ENCODE measurements at regions not wholly inside any gene's neighbourhood (a gene's known extent, or its start where the extent isn't known, plus 50 kb on each side); places are given as distances from the start of the nearest gene placed in this dataset.
"Not testable (repeated sequence)": the region's sequence is repeated elsewhere in the genome, so short reads cannot be mapped to it uniquely, and the experiment has no call there.

- DNase-seq = no peak
Observed at GRCh38 chr2:8134473-8134932, 547.4 kb upstream of the ID2 start.

DNA sequence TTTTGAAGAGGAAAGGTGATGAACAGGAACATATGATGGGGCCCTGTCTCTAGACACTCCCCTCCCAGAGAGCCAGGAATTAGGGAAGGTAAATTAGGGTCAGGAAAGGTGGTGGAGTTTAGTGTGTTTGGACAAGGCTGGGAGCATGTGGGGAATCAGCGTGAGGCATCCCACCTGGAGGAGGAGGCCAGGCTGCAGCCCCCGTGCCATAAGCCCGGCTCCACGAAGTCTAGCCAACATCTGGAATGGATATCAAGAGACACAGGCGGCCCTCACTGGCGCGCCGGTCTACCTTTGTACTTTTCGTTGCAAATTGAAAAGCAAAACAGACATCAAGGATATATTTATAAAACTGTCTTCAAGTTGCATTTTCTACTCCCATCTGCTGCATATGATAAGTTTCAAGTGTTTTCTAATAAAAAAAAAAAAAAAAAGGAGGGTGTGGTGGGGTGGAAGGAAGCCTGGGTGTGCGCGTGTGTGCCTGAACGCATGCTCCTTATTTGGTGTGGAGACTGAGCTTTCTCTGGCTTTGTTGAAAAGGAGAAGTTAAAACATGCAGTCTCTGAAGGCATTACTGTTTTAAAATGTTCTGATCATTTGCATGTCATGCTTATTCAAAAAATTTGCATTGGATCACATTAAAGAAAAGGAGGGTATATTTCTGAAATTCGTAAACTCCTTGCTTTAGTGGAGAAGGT is 546.7 kb upstream of the ID2 start:
- DNase-seq = no peak

DNA sequence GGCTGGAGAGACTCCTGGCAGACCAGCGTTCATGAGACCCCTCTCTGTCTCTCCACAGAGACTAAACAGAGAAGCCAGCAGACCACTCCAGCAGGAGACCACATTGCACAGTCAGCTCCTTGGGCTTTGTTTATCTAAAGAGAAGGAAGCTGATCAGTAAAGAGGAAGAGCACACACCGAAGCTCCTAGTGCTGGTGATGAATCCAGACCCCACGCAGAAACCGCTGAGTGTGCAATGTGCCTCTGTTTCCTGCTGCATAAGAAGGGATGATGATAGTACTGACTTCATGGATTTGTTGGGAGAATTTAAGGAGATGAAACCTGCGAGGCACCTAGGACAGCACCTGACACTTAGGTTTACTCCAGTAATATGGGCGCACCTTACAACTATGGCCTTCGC is 544.1 kb upstream of the ID2 start:
- DNase-seq = no peak

- DNase-seq = no peak
Observed at GRCh38 chr2:8138525-8138922, 543.3 kb upstream of the ID2 start.

DNA sequence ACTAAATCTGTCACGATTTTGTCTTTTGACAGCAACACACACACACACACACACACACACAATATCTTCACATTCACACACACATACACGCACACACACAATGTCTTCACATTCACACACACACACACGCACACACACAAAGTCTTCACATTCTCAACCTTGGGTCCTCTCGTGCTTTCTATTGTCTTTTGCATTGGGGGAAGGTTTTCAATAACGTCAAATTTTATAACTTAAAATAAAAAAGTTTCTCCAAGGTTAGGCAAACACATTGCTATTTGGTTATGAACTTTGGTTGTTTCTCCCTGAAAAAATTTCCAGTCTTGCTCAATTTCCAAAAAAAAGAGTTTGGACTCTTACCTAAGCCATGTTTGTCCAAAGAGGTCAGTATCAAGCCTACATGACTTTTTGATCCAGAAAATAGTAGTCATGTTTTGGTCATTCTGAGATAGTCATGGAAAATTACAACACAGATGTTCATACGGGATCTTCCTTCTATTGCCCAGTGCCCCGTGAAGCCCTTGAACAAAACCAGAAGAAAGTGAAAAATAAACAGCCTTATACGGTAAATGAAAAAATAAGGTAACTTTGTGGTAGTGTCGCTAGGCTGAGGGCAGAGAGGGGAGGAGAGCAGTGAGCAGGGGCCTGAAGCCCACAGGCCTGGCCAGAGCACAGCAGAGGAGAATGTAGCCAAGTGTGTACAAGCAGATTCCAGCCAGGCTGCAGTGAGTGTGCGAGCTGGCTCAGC is 542.8 kb upstream of the ID2 start:
- DNase-seq = no peak

DNA sequence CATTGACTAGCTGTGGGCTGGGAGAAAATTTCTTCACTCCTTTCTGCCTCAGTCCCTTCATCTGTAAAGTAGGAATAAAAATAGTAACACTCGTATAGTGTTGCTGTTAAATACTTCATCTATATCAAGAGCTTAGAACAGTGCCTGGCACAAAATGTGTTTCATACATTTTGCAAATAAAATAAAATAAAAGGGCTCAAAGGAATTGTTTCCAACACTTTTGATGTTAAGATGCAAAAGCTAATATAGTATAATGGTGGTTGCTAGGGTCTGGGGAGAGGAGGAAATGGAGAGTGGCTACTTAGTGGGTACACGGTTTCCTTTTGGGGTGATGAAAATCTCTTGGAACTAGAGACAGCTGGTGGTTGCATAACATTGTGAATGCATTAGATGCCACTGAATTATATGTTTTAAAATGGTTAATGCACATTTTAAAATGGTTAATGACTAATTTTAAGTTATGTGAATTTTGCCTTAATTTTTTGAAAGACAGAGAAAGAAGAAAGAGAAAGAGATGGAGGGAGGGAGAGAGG is 542.1 kb upstream of the ID2 start:
- no peak for DNase-seq

DNA sequence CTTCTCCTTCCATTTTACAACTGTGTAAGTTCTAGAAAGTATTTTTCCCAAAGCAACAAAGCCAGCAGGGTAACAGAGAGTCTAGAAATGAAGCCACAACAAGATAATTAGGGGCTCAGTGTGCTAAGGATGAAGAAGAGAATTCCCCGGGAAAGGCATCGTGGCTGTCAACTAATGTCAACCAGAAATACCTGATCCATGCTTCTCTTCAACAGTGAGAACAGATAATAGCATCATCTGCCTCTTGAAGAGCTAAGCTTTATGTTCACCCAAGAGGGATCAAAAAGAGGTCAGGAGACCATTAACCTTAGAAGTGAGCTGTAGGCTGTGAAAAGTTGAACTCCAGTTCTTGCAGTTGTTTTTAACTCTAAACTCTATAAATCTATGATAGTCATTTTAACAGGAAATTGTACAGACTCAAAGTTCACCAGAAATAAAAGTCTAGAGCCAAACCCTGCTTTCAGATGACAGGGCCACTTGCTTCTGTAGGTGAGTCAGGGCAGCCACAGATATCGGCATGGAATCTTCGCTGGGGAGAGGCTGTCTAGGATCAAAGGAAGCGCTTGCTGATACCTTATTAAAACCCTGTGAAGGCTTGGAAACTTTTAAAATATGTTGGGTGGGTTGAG is 540.7 kb upstream of the ID2 start:
- DNase-seq = no peak

DNA sequence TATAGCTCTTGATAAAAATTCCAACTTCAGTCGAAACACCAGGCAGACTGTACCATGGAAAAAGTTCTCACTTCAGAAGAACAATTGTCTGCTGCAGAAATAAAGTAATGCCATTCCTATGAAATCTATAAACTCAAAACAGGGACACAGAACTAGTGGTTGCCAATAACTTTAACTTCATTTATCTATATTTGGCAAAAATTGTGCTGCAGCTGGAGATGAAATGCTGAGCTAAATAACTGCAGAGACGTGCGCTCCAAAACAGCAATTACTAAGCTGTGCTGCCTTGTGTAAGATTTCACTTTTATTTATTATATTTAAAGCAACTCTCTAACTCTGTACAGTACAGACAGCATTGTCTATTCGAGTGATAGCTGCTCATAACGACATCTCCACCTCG is 540.1 kb upstream of the ID2 start:
- DNase-seq = no peak

GRCh38 chr2:8142461-8142860 is 539.4 kb upstream of the ID2 start:
- DNase-seq = no peak

- no peak for DNase-seq
Observed at GRCh38 chr2:8144131-8144631, 537.7 kb upstream of the ID2 start.

DNA sequence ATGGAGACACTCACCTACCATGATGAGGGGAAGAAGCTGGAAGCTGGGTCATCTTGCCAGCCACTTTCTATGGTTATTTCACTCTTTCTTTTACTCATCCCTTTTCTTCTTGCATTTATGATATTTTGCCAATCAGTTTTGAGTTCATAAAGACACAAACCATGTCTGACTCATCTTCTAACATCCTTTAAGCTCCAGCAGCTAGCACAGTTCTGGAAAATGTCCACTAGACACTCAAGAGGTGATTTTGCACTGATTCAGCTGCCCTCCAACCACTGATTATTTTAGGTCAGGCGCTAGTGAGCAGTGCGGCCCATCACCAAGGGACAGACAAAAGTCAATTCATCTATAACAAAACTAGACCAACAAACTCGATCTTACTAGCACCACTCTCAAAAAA is 537.1 kb upstream of the ID2 start:
- DNase-seq = no peak

DNA sequence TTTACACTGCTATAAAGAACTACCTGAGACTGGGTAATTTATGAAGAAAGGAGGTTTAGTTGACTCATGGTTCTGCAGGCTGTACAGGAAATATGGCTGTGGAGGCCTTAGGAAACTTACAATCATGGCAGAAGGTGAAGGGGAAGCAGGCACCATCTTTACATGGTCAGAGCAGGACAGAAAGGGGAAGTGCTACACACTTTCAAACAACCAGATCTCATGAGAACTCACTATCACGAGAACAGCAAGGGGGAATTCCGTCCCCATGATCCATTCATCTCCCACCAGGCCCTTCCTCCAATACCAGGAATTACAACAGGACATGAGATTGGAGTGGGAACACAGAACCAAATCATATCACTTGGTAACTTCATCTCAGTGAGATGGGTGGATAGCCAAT is 536.5 kb upstream of the ID2 start:
- not testable (repeated sequence) for DNase-seq

- DNase-seq = no peak
Observed at GRCh38 chr2:8146132-8147005, 535.5 kb upstream of the ID2 start.

GRCh38 chr2:8148260-8149006 is 533.4 kb upstream of the ID2 start:
- DNase-seq = no peak

DNA sequence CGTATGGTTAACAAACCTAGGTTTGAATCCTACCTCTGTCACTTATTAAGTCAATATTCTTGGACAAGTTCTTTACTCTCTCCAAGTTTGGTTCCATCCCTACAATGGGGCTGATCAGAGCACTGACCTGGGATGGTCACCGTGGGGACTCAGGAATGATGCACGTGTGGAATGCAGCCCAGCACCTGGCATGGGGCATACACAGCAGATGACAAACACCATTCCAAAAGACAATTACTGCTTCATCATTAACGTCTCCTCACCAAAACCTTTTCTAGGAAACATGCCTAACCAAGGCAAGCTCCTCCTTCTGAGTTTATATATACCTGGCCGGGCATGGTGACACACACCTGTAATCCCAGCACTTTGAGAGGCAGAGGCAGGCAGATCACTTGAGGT is 532.9 kb upstream of the ID2 start:
- DNase-seq = no peak

- DNase-seq = no peak
Observed at GRCh38 chr2:8149985-8150539, 531.8 kb upstream of the ID2 start.

DNA sequence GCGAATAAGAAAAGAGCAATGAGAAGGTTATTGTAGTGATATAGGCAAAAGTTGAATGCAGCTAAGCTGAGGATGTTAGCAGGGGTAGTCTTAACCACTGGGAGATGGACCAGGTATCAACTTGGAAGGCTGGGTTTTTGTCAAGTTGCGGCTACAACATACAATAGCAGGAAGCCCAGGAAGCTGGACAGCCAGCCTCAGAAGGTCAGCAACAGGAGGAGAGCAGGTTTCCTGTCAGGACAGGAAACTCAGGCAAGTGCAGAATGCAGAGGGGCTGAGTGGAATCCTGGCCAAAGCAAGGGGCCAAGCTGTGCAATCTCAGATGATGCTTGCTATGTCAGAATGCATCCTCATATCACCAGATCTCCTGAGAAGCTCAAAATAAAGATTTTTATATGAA is 530.0 kb upstream of the ID2 start:
- DNase-seq = no peak

- no peak for DNase-seq
Observed at GRCh38 chr2:8152392-8153257, 529.2 kb upstream of the ID2 start.

DNA sequence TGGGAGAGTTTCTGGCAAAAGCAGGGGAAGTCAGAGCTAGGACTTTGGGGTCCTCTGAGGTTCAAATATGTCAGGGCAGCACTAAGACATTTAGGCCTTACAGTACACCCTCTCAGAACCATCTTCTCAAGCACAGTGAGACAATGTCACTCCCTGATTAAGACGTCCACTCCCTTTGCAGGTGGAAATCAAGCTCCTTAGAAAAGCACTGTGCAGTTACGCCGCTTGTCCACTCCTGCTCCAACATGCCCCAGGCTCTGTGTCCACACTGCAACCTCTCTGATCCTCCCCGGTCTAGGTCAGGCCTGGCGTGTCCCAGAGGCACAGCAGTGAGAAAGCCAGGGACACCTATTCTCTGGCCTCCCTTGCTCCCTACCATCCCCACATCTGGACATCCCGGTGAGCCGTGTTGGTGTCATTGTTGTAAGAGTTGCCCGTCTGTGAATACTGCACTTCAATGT is 528.6 kb upstream of the ID2 start:
- no peak for DNase-seq

DNA sequence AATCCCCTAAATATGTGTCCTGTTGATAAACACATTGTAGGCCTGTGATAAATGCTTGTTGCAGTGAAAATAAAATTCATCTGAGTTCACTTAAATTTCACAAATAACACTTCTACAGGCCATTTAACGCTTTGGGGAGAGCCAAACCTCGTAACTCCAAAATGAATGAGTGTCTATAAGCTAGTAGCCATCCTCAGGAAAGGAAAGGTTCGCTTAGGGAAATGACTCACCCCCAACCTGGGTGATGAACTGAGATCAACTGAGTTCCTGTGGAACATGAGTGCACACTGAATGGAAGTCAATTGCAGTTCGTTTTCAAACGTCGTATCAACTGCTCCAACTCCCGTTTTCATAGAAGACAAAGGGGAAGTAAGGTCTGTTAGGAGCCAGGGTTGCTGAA is 527.6 kb upstream of the ID2 start:
- no peak for DNase-seq
